Activated CD4-positive, alpha-beta T cell treated with anti-CD3 and anti-CD28 coated beads for 48 hours (primary cell): ENCODE measurements at regions not wholly inside any gene's neighbourhood (a gene's known extent, or its start where the extent isn't known, plus 50 kb on each side); places are given as distances from the start of the nearest gene placed in this dataset.

Experiments used
- DNase-seq: peaks from one replicate; pipeline ENCODE4 v3.0.0-alpha.2; 2020

DNA sequence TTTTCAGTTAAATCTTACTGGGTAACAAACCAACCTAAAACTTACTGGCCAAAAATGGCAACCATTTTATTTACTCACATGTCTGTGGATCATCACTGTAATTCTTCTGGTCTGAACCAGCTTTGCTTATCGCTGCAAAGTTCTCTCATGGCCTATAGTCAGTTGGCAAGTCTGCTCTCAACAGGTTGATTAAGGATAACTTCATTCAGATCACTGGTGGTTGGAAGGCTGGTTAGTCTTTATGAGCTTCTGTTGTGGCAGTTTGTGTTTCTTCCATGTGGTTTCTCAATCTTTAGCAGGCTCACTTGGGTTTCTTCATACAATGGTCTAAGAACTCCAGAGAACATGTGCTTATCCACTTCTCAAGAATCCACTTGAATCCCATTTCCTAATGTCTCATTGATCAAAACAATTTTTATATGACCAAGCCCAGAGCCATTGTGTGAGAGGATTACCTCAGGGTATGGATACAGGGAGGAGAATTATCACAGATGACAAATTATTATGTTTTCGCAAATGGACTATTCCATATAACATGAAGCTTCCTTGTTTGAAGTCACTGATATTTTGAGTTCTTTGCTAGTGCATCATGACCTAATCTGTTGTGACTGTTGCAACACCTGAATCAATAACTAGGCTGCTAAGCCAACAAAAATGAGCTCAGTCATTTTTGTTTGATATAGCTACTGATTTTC is 155.4 kb upstream of the BMP2 start:
- no peak for DNase-seq

DNA sequence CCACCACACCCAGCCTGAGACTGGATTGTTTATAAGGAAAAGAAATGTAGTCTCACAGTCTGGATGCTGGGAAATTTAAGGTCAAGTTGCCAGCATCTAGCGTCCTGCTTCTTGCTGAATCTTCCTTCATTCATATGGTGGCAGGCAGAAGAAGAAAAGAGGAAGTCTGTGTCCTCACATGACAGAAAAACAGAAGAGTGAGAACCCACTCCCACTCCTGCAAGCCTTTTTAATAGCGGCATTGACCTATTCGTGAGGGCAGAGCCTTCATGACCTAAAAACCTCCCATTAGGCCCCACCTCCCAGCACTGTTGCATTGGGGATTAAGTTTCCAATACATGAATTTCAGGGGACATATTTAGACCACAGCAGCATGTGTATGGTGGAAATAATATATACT is 160.8 kb upstream of the BMP2 start:
- DNase-seq = no peak

- DNase-seq = no peak
Observed at GRCh38 chr20:6605055-6605935, 162.2 kb upstream of the BMP2 start.

GRCh38 chr20:6604179-6604578 is 163.3 kb upstream of the BMP2 start:
- no peak for DNase-seq

DNA sequence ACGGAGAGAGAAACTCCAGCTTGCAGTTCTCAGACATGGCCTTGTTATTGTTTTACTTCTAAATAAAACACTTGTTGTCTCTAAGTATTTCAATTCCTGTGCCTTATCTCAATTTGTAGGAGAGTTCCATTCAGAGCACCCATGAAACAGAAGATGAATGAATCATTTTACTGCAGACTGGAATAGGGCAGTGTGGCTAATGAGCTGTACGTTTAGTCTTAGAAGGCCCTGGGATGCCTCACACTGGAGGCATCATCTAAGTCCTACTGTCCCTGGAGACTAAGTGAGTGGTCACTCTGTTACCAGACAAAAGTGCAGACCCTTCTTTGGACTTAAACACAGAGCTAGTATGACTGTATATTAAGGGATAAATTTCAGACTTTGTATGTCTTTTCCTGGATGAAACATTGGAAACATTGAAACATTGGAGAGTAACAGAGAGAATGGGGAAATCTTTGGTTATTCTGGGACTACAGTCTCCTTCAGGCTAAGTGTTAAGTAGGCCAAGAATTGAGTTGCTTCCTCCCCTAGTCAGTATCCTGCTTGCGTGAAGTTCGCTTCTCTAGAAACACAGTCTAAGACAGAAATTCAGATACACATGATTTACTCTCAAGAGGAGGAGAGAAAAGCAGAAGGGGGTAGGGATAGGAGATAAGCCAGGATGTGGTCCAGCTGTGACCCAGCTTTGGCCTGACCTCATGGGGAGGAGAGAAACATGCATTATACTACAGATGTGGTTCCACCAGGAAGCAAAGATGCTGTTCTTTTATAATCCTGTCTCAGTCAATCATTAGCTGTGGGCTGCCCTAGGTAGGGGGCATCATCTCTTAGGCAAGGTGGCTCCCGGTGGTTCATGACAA is 167.4 kb upstream of the BMP2 start:
- no peak for DNase-seq

DNA sequence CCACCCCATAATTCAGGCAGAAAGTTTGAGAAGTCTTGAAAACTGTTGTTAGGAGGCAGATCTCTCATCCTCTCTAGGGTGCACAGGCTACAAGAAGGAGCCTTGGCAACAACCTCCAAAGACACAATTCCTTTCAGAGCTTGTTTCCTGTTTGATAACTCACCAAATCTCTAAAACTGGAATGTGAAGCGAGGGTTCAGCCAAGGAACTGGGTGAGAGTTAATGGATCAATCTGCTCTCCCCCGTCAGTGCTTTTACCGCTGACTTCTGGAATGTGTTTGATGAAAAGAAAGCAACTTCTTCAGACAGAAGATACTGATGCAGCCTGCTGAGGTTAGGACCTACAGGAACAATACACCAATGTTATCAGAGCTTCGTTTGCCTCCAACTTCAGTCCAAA is 171.8 kb upstream of the BMP2 start:
- no peak for DNase-seq

GRCh38 chr20:6590891-6591637 is 176.4 kb upstream of the BMP2 start:
- no peak for DNase-seq

GRCh38 chr20:6588296-6588695 is 179.2 kb upstream of the BMP2 start:
- DNase-seq = no peak

- no peak for DNase-seq
Observed at GRCh38 chr20:6583134-6583738, 184.2 kb upstream of the BMP2 start.

GRCh38 chr20:6582449-6582848 is 185.0 kb upstream of the BMP2 start:
- DNase-seq = no peak

- no peak for DNase-seq
Observed at GRCh38 chr20:6580486-6580885, 187.0 kb upstream of the BMP2 start.

- DNase-seq = no peak
Observed at GRCh38 chr20:6579824-6580223, 187.7 kb upstream of the BMP2 start.

- no peak for DNase-seq
Observed at GRCh38 chr20:6579417-6579816, 188.1 kb upstream of the BMP2 start.

- DNase-seq = no peak
Observed at GRCh38 chr20:6577451-6577850, 190.0 kb upstream of the BMP2 start.

DNA sequence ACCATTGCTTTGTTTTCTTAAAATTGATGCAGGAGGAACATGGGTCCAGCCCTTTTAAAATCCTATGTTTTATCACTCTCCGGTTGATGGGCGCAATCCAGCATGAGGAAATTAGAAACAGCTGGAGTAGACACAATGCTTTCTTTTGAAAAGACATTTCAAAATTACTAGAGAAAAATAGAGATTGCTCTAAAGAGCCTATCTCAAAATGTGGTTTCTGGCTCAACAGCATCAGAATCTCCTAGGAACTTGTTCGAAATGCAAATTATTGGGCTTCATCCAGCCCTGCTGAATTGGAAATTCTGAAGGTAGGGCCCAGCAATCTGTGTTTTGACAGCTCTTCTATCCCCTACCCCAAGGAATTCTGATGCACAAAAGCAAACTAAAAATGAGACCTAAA is 190.8 kb upstream of the BMP2 start:
- no peak for DNase-seq

DNA sequence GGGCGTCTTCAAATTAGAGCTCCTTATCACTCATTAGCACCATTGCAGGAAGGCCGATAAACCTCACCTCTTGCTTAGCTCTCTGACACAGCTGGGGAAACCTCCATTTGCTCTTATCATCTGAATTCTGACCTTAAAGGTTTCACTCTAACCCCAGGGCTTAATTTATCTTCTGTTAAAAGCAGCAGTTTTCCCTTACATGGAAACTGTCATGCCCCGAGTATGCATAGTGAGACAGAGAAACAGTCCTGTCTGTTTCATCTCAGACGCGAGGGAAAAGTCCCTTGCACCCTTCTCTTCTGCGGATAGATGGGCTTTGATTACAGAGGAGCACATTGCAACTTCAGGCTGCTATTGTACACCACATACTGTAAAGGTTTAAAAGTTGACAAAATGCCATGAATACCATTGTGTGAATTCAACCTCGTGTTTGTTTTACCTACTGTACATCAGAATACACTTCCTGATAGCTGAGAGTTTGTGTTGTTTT is 191.5 kb upstream of the BMP2 start:
- no peak for DNase-seq

DNA sequence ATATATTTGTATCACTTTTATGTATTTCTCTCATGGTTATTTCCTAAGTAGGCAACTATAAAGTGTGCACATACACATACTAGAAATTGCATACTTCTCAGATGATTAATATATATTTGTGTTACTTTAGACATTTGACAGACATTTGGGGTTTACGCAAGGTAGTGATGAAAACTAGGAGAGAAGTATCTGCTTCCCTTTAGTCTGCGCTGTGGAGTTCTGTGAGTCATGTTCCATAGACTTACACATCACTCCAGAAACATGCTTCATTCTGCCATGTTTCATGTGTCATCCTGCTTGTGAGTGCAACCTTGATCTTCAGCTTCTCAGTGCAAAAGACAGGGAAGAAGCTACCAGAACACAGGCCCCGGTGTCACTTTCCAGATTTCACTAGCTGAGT is 200.7 kb upstream of the BMP2 start:
- no peak for DNase-seq

- no peak for DNase-seq
Observed at GRCh38 chr20:6562111-6562510, 205.4 kb upstream of the BMP2 start.

- DNase-seq = no peak
Observed at GRCh38 chr20:6560978-6561377, 206.5 kb upstream of the BMP2 start.

DNA sequence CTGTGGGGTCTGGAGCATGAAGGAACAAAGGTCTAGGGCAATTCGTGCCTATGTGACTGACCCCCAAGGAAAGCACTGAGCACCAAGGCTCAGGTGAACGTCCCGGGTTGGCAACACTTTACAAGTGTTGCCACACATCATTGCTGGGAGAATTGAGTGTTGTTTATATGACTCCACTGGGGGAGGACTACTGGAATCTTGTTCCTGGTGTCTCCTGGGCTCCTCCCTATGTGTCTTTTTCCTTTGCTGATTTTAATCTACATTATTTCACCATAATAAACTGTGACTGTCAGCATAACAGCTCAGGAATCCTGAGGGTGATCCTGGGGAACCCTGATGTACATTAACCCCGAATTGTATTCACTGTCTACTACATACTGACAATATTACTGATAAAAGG is 207.7 kb upstream of the BMP2 start:
- DNase-seq = no peak

DNA sequence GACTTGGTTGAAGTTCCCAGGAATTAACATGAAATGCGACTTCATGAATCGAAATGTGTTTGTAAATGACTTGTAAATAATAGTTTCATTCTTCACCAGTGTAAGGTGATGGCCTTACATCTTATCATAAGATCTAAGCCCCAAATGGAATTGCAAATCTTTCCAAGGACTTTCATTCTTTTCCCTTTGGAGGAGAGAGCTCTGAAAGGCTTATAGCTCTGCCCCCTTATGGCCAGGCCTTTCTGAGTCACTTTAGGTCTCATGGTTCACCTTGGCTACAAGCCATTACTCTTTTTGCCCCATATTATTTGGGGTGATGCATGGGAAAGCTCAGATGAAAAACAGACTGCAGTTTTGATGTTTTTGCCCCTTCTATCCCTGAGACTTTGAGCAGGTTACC is 209.1 kb upstream of the BMP2 start:
- no peak for DNase-seq
